AG09319 (cell line): ENCODE measurements at regions not wholly inside any gene's neighbourhood (a gene's known extent, or its start where the extent isn't known, plus 50 kb on each side); places are given as distances from the start of the nearest gene placed in this dataset.

Experiments
- DNase-seq: peaks from one replicate; pipeline ENCODE4 v3.0.0-alpha.2; 2010; ENCODE audit warnings: low read depth; ENCODE audit errors: extremely low read depth
- CTCF ChIP-seq: IDR thresholded peaks from 2 replicates; pipeline ENCODE4 v1.5.1; 2011; ENCODE audit warnings: low read depth, mild to moderate bottlenecking, inconsistent platforms, low read length, moderate library complexity

GRCh38 chr13:81671064-81671463 lies 1330.1 kb upstream of the SPRY2 start:
- TF ChIP-seq CTCF: no peak
- no peak for DNase-seq

GRCh38 chr13:81670048-81670447 lies 1329.1 kb upstream of the SPRY2 start:
- TF ChIP-seq CTCF: no peak

GRCh38 chr13:81664872-81665271 lies 1323.9 kb upstream of the SPRY2 start:
- TF ChIP-seq CTCF: no peak

More at GRCh38 chr13:81670048-81670447, 1329.1 kb upstream of the SPRY2 start:
- no peak for DNase-seq

GRCh38 chr13:81659984-81660383 lies 1319.1 kb upstream of the SPRY2 start:
- no peak for TF ChIP-seq CTCF
- no peak for DNase-seq

More at GRCh38 chr13:81664872-81665271, 1323.9 kb upstream of the SPRY2 start:
- no peak for DNase-seq

GRCh38 chr13:81658598-81659370 lies 1317.9 kb upstream of the SPRY2 start:
- no peak for DNase-seq
- TF ChIP-seq CTCF: no peak

- no peak for TF ChIP-seq CTCF
- no peak for DNase-seq
Measured at GRCh38 chr13:81639984-81640582, 1299.2 kb upstream of the SPRY2 start.

- TF ChIP-seq CTCF: no peak
- DNase-seq: no peak
Measured at GRCh38 chr13:81637457-81637856, 1296.5 kb upstream of the SPRY2 start.
